HG03575 (cell line): ENCODE measurements at regions not wholly inside any gene's neighbourhood (a gene's known extent, or its start where the extent isn't known, plus 50 kb on each side); places are given as distances from the start of the nearest gene placed in this dataset.

ENCODE experiments used
- ATAC-seq: cut with Tn5 transposase; IDR thresholded peaks from one replicate; pipeline ENCODE4 v1.9.1; 2021; ENCODE audit not compliant: unreplicated experiment, insufficient number of reproducible peaks, low FRiP score; ENCODE audit errors: extremely low read depth

GRCh38 chr11:79982185-79982584 is 541.4 kb upstream of the TENM4 start:
- ATAC-seq = no peak

- ATAC-seq = no peak
Observed at GRCh38 chr11:79980916-79981315, 540.1 kb upstream of the TENM4 start.

GRCh38 chr11:79973721-79974617 is 533.1 kb upstream of the TENM4 start:
- ATAC-seq = no peak

- no peak for ATAC-seq
Observed at GRCh38 chr11:79971255-79971654, 530.4 kb upstream of the TENM4 start.

- ATAC-seq = no peak
Observed at GRCh38 chr11:79966592-79966991, 525.8 kb upstream of the TENM4 start.

GRCh38 chr11:79963856-79964645 is 523.2 kb upstream of the TENM4 start:
- no peak for ATAC-seq

- no peak for ATAC-seq
Observed at GRCh38 chr11:79960461-79960860, 519.6 kb upstream of the TENM4 start.

- ATAC-seq = no peak
Observed at GRCh38 chr11:79959318-79959717, 518.5 kb upstream of the TENM4 start.

GRCh38 chr11:79957702-79958101 is 516.9 kb upstream of the TENM4 start:
- ATAC-seq = no peak

- ATAC-seq = no peak
Observed at GRCh38 chr11:79956061-79956460, 515.2 kb upstream of the TENM4 start.

GRCh38 chr11:79953629-79954028 is 512.8 kb upstream of the TENM4 start:
- ATAC-seq = no peak

- no peak for ATAC-seq
Observed at GRCh38 chr11:79950741-79951140, 509.9 kb upstream of the TENM4 start.

- ATAC-seq = no peak
Observed at GRCh38 chr11:79950172-79950571, 509.3 kb upstream of the TENM4 start.

- ATAC-seq = no peak
Observed at GRCh38 chr11:79949574-79949973, 508.7 kb upstream of the TENM4 start.

GRCh38 chr11:79942646-79943045 is 501.8 kb upstream of the TENM4 start:
- ATAC-seq = no peak

- ATAC-seq = no peak
Observed at GRCh38 chr11:79942090-79942489, 501.3 kb upstream of the TENM4 start.

GRCh38 chr11:79940974-79941735 is 500.3 kb upstream of the TENM4 start:
- ATAC-seq = no peak

- no peak for ATAC-seq
Observed at GRCh38 chr11:79940165-79940564, 499.3 kb upstream of the TENM4 start.

- no peak for ATAC-seq
Observed at GRCh38 chr11:79939111-79939510, 498.3 kb upstream of the TENM4 start.
